Tibial nerve (tissue), 4 donors: ENCODE measurements at regions not wholly inside any gene's neighbourhood (a gene's known extent, or its start where the extent isn't known, plus 50 kb on each side); places are given as distances from the start of the nearest gene placed in this dataset.

ENCODE experiments used
- DNase-seq, 2 donors: peaks; one replicate each; pipeline ENCODE4 v3.0.0-alpha.2; 2019; ENCODE audit warnings: low spot score in 2 of 2
- H3K27ac ChIP-seq, 4 donors: fragments of 200-600 bp; sonication (generic) in 3 of 4; one replicate each; pipeline ENCODE4 v1.5.1; 2017 to 2019; ENCODE audit warnings: mild to moderate bottlenecking in 1 of 4
- H3K27me3 ChIP-seq, 2 donors: fragments of 200-600 bp; sonication (generic) in 1 of 2; one replicate each; pipeline versions ENCODE4 v1.5.1 to v1.6.0; 2017 to 2019
- H3K36me3 ChIP-seq, 3 donors: fragments of 200-600 bp; sonication (generic); one replicate each; pipeline ENCODE4 v1.5.1; 2018 to 2019
- H3K4me1 ChIP-seq, 4 donors: fragments of 200-600 bp; sonication (generic) in 3 of 4; one replicate each; pipeline ENCODE4 v1.5.1; 2017 to 2019
- H3K4me3 ChIP-seq, 4 donors: fragments of 200-600 bp; sonication (generic) in 3 of 4; one replicate each; pipeline ENCODE4 v1.5.1; 2017 to 2019; ENCODE audit warnings: mild to moderate bottlenecking in 1 of 4, moderate library complexity in 1 of 4
- H3K9me3 ChIP-seq, 4 donors: fragments of 200-600 bp; sonication (generic) in 3 of 4; one replicate each; pipeline ENCODE4 v1.5.1; 2017 to 2019
- EP300 ChIP-seq, 2 donors: sonication (generic); formaldehyde crosslinking; IDR thresholded peaks; one replicate each; pipeline ENCODE4 v1.6.1; 2017; ENCODE audit warnings: antibody characterized with exemption in 2 of 2, mild to moderate bottlenecking in 1 of 2
- POLR2A ChIP-seq, 2 donors: fragments of 450-650 bp; IDR thresholded peaks; one replicate each; pipeline ENCODE4 v1.6.1; 2017; ENCODE audit warnings: antibody characterized with exemption in 2 of 2, mild to moderate bottlenecking in 2 of 2, moderate library complexity in 2 of 2
- WGBS, 2 donors: methylation state at CpG; one replicate each; pipeline ENCODE4 v1.1.5; 2018; 5-methylcytosine and 5-hydroxymethylcytosine counted together
- TF ChIP-seq, protein P1 (sequence below), 5 experiments: fragments of 200-600 bp in 3 of 5; fragments of 450-650 bp in 2 of 5; sonication (generic) in 3 of 5; IDR thresholded peaks; one replicate each; pipeline ENCODE4 v1.5.1; 2016 to 2019; ENCODE audit warnings: antibody characterized with exemption in 5 of 5, mild to moderate bottlenecking in 3 of 5, moderate library complexity in 2 of 5

- DNase-seq = no peak
- WGBS, 2 donors = 88 to 91% methylated on average over 2 of the region's 2 CpGs
- TF ChIP-seq EP300 (IDR thresholded peaks at IDR 0.05) (no peak), POLR2A (IDR thresholded peaks at IDR 0.05) (no peak)
- TF ChIP-seq, protein P1, sequence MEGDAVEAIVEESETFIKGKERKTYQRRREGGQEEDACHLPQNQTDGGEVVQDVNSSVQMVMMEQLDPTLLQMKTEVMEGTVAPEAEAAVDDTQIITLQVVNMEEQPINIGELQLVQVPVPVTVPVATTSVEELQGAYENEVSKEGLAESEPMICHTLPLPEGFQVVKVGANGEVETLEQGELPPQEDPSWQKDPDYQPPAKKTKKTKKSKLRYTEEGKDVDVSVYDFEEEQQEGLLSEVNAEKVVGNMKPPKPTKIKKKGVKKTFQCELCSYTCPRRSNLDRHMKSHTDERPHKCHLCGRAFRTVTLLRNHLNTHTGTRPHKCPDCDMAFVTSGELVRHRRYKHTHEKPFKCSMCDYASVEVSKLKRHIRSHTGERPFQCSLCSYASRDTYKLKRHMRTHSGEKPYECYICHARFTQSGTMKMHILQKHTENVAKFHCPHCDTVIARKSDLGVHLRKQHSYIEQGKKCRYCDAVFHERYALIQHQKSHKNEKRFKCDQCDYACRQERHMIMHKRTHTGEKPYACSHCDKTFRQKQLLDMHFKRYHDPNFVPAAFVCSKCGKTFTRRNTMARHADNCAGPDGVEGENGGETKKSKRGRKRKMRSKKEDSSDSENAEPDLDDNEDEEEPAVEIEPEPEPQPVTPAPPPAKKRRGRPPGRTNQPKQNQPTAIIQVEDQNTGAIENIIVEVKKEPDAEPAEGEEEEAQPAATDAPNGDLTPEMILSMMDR (IDR thresholded peaks at IDR 0.05) = no peak
- H3K9me3 ChIP-seq = no peaks in the 10 kb centered on the region
- H3K27me3 ChIP-seq = no peaks in the 10 kb centered on the region
- no peak overlapping the region for H3K27ac ChIP-seq
- H3K4me1 ChIP-seq = no peaks in the 10 kb centered on the region
- no peaks in the 10 kb centered on the region for H3K36me3 ChIP-seq
- no peak overlapping the region for H3K4me3 ChIP-seq
These were observed 111.9 kb upstream of the LINC00305 start for GRCh38 chr18:64260810-64261209.

DNA sequence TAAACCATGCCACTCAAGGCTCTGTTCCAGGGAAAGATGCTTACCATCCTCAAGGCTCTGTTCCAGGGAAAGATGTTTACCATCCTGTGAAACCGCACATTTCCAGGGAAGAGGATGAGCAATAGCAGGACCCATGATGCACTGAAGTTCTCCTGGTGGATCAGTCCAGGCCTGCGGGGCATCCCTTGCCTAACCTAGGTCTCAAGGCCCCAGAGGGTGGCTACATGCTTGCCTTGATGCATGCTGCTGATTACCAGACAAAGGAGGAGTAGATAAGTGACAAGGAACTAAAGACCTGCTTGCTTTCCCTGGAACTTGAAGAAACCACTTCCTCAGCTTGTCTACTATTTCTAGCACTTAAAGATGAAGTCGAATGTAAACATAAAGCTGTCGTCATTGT, 111.0 kb upstream of the LINC00305 start:
- H3K9me3 ChIP-seq = no peaks in the 10 kb centered on the region
- no peaks in the 10 kb centered on the region for H3K27me3 ChIP-seq
- H3K4me3 ChIP-seq = no peak overlapping the region
- DNase-seq = no peak
- no peak for TF ChIP-seq EP300 (IDR thresholded peaks at IDR 0.05)
- TF ChIP-seq POLR2A (IDR thresholded peaks at IDR 0.05) = no peak
- TF ChIP-seq, protein P1 (IDR thresholded peaks at IDR 0.05) = no peak
- H3K27ac ChIP-seq = no peak overlapping the region
- 79 to 84% methylated on average over 4 of the region's 4 CpGs for WGBS, 2 donors
- H3K4me1 ChIP-seq = no peaks in the 10 kb centered on the region
- H3K36me3 ChIP-seq = no peaks in the 10 kb centered on the region

DNA sequence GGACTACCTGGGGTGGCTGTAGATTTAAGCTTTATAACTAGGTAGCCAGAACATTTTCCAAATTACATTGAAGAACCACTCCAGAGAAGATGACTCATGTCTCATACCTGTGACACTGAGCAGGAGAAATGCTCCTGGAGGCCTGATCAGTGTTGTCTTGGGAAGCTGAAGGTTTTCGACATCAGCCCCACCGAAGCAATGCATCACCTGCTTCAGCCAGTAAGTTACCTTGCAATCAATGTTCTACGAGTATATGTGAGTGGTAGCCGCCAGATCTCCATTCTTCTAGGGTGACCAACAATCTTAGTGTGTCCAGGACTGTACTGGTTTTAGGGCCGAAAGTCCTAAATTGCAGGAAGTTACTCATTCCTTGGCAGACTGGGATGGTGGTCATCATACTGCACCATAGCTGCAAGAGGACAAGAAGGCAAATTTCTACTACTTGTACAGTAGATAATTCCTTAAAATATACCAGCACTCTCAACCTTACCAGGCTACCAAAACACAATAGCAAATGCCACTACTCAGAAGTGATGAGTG, 109.3 kb upstream of the LINC00305 start:
- H3K4me1 ChIP-seq = no peaks in the 10 kb centered on the region
- H3K27me3 ChIP-seq = no peaks in the 10 kb centered on the region
- DNase-seq = no peak
- TF ChIP-seq EP300 (IDR thresholded peaks at IDR 0.05) (no peak), POLR2A (IDR thresholded peaks at IDR 0.05) (no peak)
- TF ChIP-seq, protein P1 (IDR thresholded peaks at IDR 0.05) = no peak
- H3K9me3 ChIP-seq = no peaks in the 10 kb centered on the region
- H3K36me3 ChIP-seq = no peaks in the 10 kb centered on the region
- no peak overlapping the region for H3K27ac ChIP-seq
- H3K4me3 ChIP-seq = no peak overlapping the region
- WGBS, 2 donors = 95% methylated on average over 5 of the region's 5 CpGs

- H3K4me1 ChIP-seq = no peaks in the 10 kb centered on the region
- H3K27ac ChIP-seq = no peak overlapping the region
- H3K27me3 ChIP-seq = no peaks in the 10 kb centered on the region
- TF ChIP-seq POLR2A (IDR thresholded peaks at IDR 0.05) = no peak
- TF ChIP-seq, protein P1 (IDR thresholded peaks at IDR 0.05) = no peak
- no peaks in the 10 kb centered on the region for H3K36me3 ChIP-seq
- no peak for DNase-seq
- no peaks in the 10 kb centered on the region for H3K9me3 ChIP-seq
- 76 to 80% methylated on average over 2 of the region's 2 CpGs for WGBS, 2 donors
- no peak overlapping the region for H3K4me3 ChIP-seq
These were observed 105.7 kb upstream of the LINC00305 start for GRCh38 chr18:64254399-64255093.

- Histone ChIP-seq H3K36me3 (no peaks in the 10 kb centered on the region), H3K4me3 (no peak overlapping the region), H3K27me3 (no peaks in the 10 kb centered on the region), H3K4me1 (no peaks in the 10 kb centered on the region), H3K27ac (no peak overlapping the region), H3K9me3 (no peaks in the 10 kb centered on the region)
- WGBS, 2 donors = 91 to 98% methylated on average over 2 of the region's 2 CpGs
- TF ChIP-seq EP300 (IDR thresholded peaks at IDR 0.05) (no peak), POLR2A (IDR thresholded peaks at IDR 0.05) (no peak)
- TF ChIP-seq, protein P1 (IDR thresholded peaks at IDR 0.05) = no peak
- DNase-seq = no peak
These were observed 105.0 kb upstream of the LINC00305 start for GRCh38 chr18:64253873-64254272.
